ENCODE measurements at regions not wholly inside any gene's neighbourhood (a gene's known extent, or its start where the extent isn't known, plus 50 kb on each side); places are given as distances from the start of the nearest gene placed in this dataset.

DNA sequence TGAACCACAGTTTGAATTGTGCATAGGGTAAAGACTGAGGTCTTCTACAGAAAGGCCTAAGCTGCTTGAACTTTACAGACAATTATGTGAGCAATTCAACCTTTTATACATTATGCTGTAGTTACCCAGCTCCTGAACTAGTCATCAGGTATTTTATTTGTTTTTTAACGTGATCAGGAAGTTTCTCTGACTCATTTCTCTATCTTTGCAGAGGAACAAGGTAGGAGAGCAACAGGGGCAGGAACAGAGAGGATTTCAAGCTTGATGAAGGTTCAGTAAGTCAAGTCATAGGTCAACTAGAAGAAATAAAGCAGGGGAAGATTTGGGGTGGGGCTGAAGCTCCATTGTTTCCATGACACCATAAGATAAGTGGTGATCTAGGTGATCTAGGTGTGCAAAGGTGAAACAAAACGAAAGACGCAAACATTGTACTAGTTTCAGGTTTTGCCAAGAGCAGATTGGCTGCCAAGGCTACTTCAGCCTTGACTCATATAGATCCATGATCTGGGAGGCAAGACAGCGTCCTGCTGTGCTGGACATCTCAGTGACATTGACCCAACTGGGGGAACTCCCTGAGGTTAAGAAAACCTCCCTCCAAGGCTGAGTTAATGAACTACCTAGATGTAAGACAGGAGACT lies 198.1 kb downstream of the DAD1 start:
- TF ChIP-seq, protein P1, sequence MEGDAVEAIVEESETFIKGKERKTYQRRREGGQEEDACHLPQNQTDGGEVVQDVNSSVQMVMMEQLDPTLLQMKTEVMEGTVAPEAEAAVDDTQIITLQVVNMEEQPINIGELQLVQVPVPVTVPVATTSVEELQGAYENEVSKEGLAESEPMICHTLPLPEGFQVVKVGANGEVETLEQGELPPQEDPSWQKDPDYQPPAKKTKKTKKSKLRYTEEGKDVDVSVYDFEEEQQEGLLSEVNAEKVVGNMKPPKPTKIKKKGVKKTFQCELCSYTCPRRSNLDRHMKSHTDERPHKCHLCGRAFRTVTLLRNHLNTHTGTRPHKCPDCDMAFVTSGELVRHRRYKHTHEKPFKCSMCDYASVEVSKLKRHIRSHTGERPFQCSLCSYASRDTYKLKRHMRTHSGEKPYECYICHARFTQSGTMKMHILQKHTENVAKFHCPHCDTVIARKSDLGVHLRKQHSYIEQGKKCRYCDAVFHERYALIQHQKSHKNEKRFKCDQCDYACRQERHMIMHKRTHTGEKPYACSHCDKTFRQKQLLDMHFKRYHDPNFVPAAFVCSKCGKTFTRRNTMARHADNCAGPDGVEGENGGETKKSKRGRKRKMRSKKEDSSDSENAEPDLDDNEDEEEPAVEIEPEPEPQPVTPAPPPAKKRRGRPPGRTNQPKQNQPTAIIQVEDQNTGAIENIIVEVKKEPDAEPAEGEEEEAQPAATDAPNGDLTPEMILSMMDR (IDR thresholded peaks at IDR 0.05; ENCODE audit: low read depth, low read length, poor library complexity, severe bottlenecking) = no peak
- no peak for TF ChIP-seq EZH2phosphoT487 (IDR thresholded peaks at IDR 0.05; ENCODE audit: borderline replicate concordance, low read length)

All from DOHH2 (cell line).